ENCODE measurements at regions not wholly inside any gene's neighbourhood (a gene's known extent, or its start where the extent isn't known, plus 50 kb on each side); places are given as distances from the start of the nearest gene placed in this dataset.

DNA sequence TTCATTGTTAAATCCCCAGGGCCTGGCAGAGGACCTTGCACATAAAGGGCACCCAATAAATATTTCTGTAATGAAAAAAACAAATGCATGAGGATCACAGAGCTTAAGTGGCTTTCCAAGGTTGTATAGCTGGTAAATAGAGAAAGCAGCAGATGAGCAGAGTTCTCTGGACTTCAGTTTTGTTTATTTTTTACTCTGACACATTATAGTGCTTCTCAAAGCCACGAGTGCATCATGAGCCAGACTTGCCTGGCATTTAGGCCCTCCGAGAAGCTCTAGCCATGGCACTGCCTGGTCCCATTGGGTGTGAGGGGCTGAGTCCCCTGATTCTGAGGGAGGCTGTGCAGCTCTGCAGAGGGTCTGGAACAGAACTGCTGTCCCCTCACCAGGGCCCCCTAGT lies 87.2 kb upstream of the ZNF32 start:
- TF ChIP-seq, protein P1, sequence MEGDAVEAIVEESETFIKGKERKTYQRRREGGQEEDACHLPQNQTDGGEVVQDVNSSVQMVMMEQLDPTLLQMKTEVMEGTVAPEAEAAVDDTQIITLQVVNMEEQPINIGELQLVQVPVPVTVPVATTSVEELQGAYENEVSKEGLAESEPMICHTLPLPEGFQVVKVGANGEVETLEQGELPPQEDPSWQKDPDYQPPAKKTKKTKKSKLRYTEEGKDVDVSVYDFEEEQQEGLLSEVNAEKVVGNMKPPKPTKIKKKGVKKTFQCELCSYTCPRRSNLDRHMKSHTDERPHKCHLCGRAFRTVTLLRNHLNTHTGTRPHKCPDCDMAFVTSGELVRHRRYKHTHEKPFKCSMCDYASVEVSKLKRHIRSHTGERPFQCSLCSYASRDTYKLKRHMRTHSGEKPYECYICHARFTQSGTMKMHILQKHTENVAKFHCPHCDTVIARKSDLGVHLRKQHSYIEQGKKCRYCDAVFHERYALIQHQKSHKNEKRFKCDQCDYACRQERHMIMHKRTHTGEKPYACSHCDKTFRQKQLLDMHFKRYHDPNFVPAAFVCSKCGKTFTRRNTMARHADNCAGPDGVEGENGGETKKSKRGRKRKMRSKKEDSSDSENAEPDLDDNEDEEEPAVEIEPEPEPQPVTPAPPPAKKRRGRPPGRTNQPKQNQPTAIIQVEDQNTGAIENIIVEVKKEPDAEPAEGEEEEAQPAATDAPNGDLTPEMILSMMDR (IDR thresholded peaks at IDR 0.05) = no peak
- TF ChIP-seq YY1 (IDR thresholded peaks at IDR 0.05; ENCODE audit: low read depth) (no peak), NFIC (IDR thresholded peaks at IDR 0.05; ENCODE audit: borderline replicate concordance) (no peak), EZH2phosphoT487 (IDR thresholded peaks at IDR 0.05; ENCODE audit: borderline replicate concordance, low read depth) (no peak), FOXM1 (IDR thresholded peaks at IDR 0.05; ENCODE audit: low read depth) (no peak), CHD2 (IDR thresholded peaks at IDR 0.05; ENCODE audit: low read length, partially characterized antibody) (no peak), MXI1 (IDR thresholded peaks at IDR 0.05; ENCODE audit: low read depth, low read length) (no peak), RAD21 (IDR thresholded peaks at IDR 0.05; ENCODE audit: low read length) (no peak), RFX5 (IDR thresholded peaks at IDR 0.05; ENCODE audit: low read length) (no peak)
- TF ChIP-seq, protein P2, sequence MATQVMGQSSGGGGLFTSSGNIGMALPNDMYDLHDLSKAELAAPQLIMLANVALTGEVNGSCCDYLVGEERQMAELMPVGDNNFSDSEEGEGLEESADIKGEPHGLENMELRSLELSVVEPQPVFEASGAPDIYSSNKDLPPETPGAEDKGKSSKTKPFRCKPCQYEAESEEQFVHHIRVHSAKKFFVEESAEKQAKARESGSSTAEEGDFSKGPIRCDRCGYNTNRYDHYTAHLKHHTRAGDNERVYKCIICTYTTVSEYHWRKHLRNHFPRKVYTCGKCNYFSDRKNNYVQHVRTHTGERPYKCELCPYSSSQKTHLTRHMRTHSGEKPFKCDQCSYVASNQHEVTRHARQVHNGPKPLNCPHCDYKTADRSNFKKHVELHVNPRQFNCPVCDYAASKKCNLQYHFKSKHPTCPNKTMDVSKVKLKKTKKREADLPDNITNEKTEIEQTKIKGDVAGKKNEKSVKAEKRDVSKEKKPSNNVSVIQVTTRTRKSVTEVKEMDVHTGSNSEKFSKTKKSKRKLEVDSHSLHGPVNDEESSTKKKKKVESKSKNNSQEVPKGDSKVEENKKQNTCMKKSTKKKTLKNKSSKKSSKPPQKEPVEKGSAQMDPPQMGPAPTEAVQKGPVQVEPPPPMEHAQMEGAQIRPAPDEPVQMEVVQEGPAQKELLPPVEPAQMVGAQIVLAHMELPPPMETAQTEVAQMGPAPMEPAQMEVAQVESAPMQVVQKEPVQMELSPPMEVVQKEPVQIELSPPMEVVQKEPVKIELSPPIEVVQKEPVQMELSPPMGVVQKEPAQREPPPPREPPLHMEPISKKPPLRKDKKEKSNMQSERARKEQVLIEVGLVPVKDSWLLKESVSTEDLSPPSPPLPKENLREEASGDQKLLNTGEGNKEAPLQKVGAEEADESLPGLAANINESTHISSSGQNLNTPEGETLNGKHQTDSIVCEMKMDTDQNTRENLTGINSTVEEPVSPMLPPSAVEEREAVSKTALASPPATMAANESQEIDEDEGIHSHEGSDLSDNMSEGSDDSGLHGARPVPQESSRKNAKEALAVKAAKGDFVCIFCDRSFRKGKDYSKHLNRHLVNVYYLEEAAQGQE (IDR thresholded peaks at IDR 0.05; ENCODE audit: low read depth, low read length) = no peak
- TF ChIP-seq, protein P3, sequence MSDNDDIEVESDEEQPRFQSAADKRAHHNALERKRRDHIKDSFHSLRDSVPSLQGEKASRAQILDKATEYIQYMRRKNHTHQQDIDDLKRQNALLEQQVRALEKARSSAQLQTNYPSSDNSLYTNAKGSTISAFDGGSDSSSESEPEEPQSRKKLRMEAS (IDR thresholded peaks at IDR 0.05; ENCODE audit: low read depth) = no peak
